ENCODE measurements at regions not wholly inside any gene's neighbourhood (a gene's known extent, or its start where the extent isn't known, plus 50 kb on each side); places are given as distances from the start of the nearest gene placed in this dataset.

GRCh38 chr6:137696765-137697164 lies 170.3 kb upstream of the TNFAIP3 start:
- peaks cover 5% of the 10 kb centered on the region for H3K4me1 ChIP-seq
- DNase-seq, result no peak
- H3K36me3 ChIP-seq (ENCODE audit: low read depth, missing control alignments), result no peaks in the 10 kb centered on the region
- H3K4me3 ChIP-seq, result no peak overlapping the region
- intact Hi-C loops (cut with DNase I; ENCODE audit: low total_unique reads), result no loop called here
- TF ChIP-seq CTCF (IDR thresholded peaks at IDR 0.05) (no peak), POLR2A (IDR thresholded peaks at IDR 0.05) (no peak)
- no peaks in the 10 kb centered on the region for H3K27me3 ChIP-seq
- WGBS, 2 donors, result 94% methylated on average over 4 of the region's 4 CpGs
- no peaks in the 10 kb centered on the region for H3K9me3 ChIP-seq
- no peak overlapping the region for H3K27ac ChIP-seq

GRCh38 chr6:137697267-137697938 lies 169.7 kb upstream of the TNFAIP3 start:
- no peaks in the 10 kb centered on the region for H3K9me3 ChIP-seq
- peaks cover 5% of the 10 kb centered on the region for H3K4me1 ChIP-seq
- DNase-seq, result no peak
- H3K27me3 ChIP-seq, result no peaks in the 10 kb centered on the region
- no peak overlapping the region for H3K4me3 ChIP-seq
- no peak overlapping the region for H3K27ac ChIP-seq
- no peaks in the 10 kb centered on the region for H3K36me3 ChIP-seq (ENCODE audit: low read depth, missing control alignments)
- intact Hi-C loops (cut with DNase I; ENCODE audit: low total_unique reads), result no loop called here
- 58 to 63% methylated on average over 2 of the region's 2 CpGs for WGBS, 2 donors
- TF ChIP-seq POLR2A (IDR thresholded peaks at IDR 0.05) (no peak), CTCF (IDR thresholded peaks at IDR 0.05) (no peak)

- no peaks in the 10 kb centered on the region for H3K27me3 ChIP-seq
- DNase-seq, result peak; percentile 30
- H3K4me3 ChIP-seq, result no peak overlapping the region
- TF ChIP-seq CTCF (IDR thresholded peaks at IDR 0.05) (no peak), POLR2A (IDR thresholded peaks at IDR 0.05) (no peak)
- no peaks in the 10 kb centered on the region for H3K9me3 ChIP-seq
- intact Hi-C loops (cut with DNase I; ENCODE audit: low total_unique reads), result no loop called here
- H3K27ac ChIP-seq, result no peak overlapping the region
- WGBS, 2 donors, result 81 to 88% methylated on average over 3 of the region's 3 CpGs
- H3K36me3 ChIP-seq (ENCODE audit: low read depth, missing control alignments), result no peaks in the 10 kb centered on the region
- peaks cover 5% of the 10 kb centered on the region for H3K4me1 ChIP-seq
Measured at GRCh38 chr6:137698636-137699030, 168.4 kb upstream of the TNFAIP3 start.

GRCh38 chr6:137699031-137699683 lies 167.9 kb upstream of the TNFAIP3 start:
- no peaks in the 10 kb centered on the region for H3K9me3 ChIP-seq
- peaks cover 5% of the 10 kb centered on the region for H3K4me1 ChIP-seq
- intact Hi-C loops (cut with DNase I; ENCODE audit: low total_unique reads), result no loop called here
- H3K36me3 ChIP-seq (ENCODE audit: low read depth, missing control alignments), result no peaks in the 10 kb centered on the region
- no peak for TF ChIP-seq CTCF (IDR thresholded peaks at IDR 0.05)
- TF ChIP-seq POLR2A (IDR thresholded peaks at IDR 0.05), result no peak
- H3K4me3 ChIP-seq, result no peak overlapping the region
- H3K27ac ChIP-seq, result no peak overlapping the region
- no peak for DNase-seq
- H3K27me3 ChIP-seq, result no peaks in the 10 kb centered on the region
- 78 to 85% methylated on average over 5 of the region's 5 CpGs for WGBS, 2 donors

- DNase-seq, result no peak
- peaks cover 5% of the 10 kb centered on the region for H3K4me1 ChIP-seq
- no peaks in the 10 kb centered on the region for H3K9me3 ChIP-seq
- WGBS, 2 donors, result 92 to 100% methylated on average over 1 of the region's 1 CpG
- H3K27me3 ChIP-seq, result no peaks in the 10 kb centered on the region
- H3K27ac ChIP-seq, result no peak overlapping the region
- intact Hi-C loops (cut with DNase I; ENCODE audit: low total_unique reads), result no loop called here
- no peak overlapping the region for H3K4me3 ChIP-seq
- H3K36me3 ChIP-seq (ENCODE audit: low read depth, missing control alignments), result no peaks in the 10 kb centered on the region
- no peak for TF ChIP-seq CTCF (IDR thresholded peaks at IDR 0.05)
- no peak for TF ChIP-seq POLR2A (IDR thresholded peaks at IDR 0.05)
Measured at GRCh38 chr6:137700161-137700560, 166.9 kb upstream of the TNFAIP3 start.
